ENCODE measurements at regions not wholly inside any gene's neighbourhood (a gene's known extent, or its start where the extent isn't known, plus 50 kb on each side); places are given as distances from the start of the nearest gene placed in this dataset.
"Not testable (repeated sequence)": the region's sequence is repeated elsewhere in the genome, so short reads cannot be mapped to it uniquely, and the experiment has no call there.

DNA sequence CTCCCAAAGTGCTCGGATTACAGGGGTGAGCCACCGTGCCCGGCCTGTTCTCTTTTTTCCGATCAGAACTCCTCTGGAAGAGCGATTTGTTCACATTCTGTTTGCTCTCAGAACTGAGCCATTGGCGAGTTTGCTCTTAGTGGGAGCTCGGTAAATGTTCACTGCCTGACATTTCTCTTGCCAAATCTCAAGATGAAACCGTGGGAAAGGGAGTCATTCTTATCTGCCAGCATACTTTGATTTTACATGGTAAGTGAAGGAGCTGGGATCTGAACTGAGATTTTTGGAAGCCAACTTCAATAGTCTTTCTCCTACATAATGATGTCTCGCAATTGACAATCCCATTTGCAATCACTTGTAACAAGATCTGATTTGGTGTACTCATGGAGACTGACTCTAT lies 445.8 kb upstream of the ISX start:
- no peaks in the 10 kb centered on the region for H3K27me3 ChIP-seq (ENCODE audit: control insufficient read depth in 3 of 3, insufficient read depth in 3 of 3, low read length in 3 of 3)
- no peak overlapping the region for H3K27ac ChIP-seq (ENCODE audit: low read depth in 1 of 3, low read length in 2 of 3)
- no peaks in the 10 kb centered on the region for H3K36me3 ChIP-seq (ENCODE audit: control insufficient read depth in 3 of 3, insufficient read depth in 2 of 3, low read depth in 1 of 3, low read length in 3 of 3)
- no peak overlapping the region for H3K4me3 ChIP-seq (ENCODE audit: low read depth in 1 of 3, low read length in 3 of 3)
- H3K9me3 ChIP-seq (ENCODE audit: control insufficient read depth in 2 of 2, insufficient read depth in 1 of 2, low read depth in 1 of 2, low read length in 1 of 2): no peaks in the 10 kb centered on the region
- DNase-seq (no peak), FAIRE-seq (no peak)
- 86 to 90% (median 86%) methylated on average over 9 of the region's 9 CpGs for WGBS, 3 donors
- no peaks in the 10 kb centered on the region for H3K4me1 ChIP-seq (ENCODE audit: control insufficient read depth in 3 of 3, insufficient read depth in 2 of 3, low read depth in 1 of 3, low read length in 2 of 3)

GRCh38 chr22:34620832-34621231 lies 445.1 kb upstream of the ISX start:
- Histone ChIP-seq H3K27me3 (ENCODE audit: control insufficient read depth in 3 of 3, insufficient read depth in 3 of 3, low read length in 3 of 3) (no peaks in the 10 kb centered on the region), H3K36me3 (ENCODE audit: control insufficient read depth in 3 of 3, insufficient read depth in 2 of 3, low read depth in 1 of 3, low read length in 3 of 3) (no peaks in the 10 kb centered on the region), H3K27ac (ENCODE audit: low read depth in 1 of 3, low read length in 2 of 3) (no peak overlapping the region), H3K4me1 (ENCODE audit: control insufficient read depth in 3 of 3, insufficient read depth in 2 of 3, low read depth in 1 of 3, low read length in 2 of 3) (no peaks in the 10 kb centered on the region), H3K4me3 (ENCODE audit: low read depth in 1 of 3, low read length in 3 of 3) (no peak overlapping the region), H3K9me3 (ENCODE audit: control insufficient read depth in 2 of 2, insufficient read depth in 1 of 2, low read depth in 1 of 2, low read length in 1 of 2) (no peaks in the 10 kb centered on the region)
- no peak for DNase-seq
- WGBS, 3 donors: 82 to 87% (median 87%) methylated on average over 8 of the region's 8 CpGs
- FAIRE-seq: no peak

- 14 to 69% (median 28%) methylated on average over 4 of the region's 4 CpGs for WGBS, 3 donors
- Histone ChIP-seq H3K9me3 (ENCODE audit: control insufficient read depth in 2 of 2, insufficient read depth in 1 of 2, low read depth in 1 of 2, low read length in 1 of 2) (no peaks in the 10 kb centered on the region), H3K4me3 (ENCODE audit: low read depth in 1 of 3, low read length in 3 of 3) (no peak overlapping the region), H3K4me1 (ENCODE audit: control insufficient read depth in 3 of 3, insufficient read depth in 2 of 3, low read depth in 1 of 3, low read length in 2 of 3) (no peaks in the 10 kb centered on the region), H3K36me3 (ENCODE audit: control insufficient read depth in 3 of 3, insufficient read depth in 2 of 3, low read depth in 1 of 3, low read length in 3 of 3) (no peaks in the 10 kb centered on the region), H3K27me3 (ENCODE audit: control insufficient read depth in 3 of 3, insufficient read depth in 3 of 3, low read length in 3 of 3) (no peaks in the 10 kb centered on the region), H3K27ac (ENCODE audit: low read depth in 1 of 3, low read length in 2 of 3) (no peak overlapping the region)
- DNase-seq: peak in 1 of 2 donors; percentile 69
- no peak for FAIRE-seq
Measured at GRCh38 chr22:34622602-34623001, 443.4 kb upstream of the ISX start.

DNA sequence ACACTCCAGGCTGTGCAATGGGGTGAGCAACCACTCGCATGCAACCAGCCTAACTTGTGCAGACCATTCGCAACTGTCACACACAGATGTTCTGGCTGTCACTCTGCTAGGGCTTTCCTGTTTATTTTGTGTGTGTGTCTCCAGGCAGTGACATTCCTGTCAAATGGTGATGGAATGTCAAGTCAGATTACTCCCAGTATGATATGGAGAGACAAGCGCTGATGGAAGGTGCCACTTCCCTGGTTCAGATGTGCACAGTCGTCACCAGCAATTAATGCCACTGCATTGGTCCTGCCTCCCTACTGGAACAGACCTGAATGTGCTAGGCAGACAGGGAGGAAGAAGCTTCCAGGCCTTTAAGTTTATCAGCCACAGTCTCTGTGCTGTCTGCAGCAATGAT lies 442.4 kb upstream of the ISX start:
- Histone ChIP-seq H3K27me3 (ENCODE audit: control insufficient read depth in 3 of 3, insufficient read depth in 3 of 3, low read length in 3 of 3) (no peaks in the 10 kb centered on the region), H3K27ac (ENCODE audit: low read depth in 1 of 3, low read length in 2 of 3) (no peak overlapping the region), H3K4me1 (ENCODE audit: control insufficient read depth in 3 of 3, insufficient read depth in 2 of 3, low read depth in 1 of 3, low read length in 2 of 3) (no peaks in the 10 kb centered on the region), H3K4me3 (ENCODE audit: low read depth in 1 of 3, low read length in 3 of 3) (no peak overlapping the region), H3K9me3 (ENCODE audit: control insufficient read depth in 2 of 2, insufficient read depth in 1 of 2, low read depth in 1 of 2, low read length in 1 of 2) (no peaks in the 10 kb centered on the region), H3K36me3 (ENCODE audit: control insufficient read depth in 3 of 3, insufficient read depth in 2 of 3, low read depth in 1 of 3, low read length in 3 of 3) (no peaks in the 10 kb centered on the region)
- 45 to 78% (median 63%) methylated on average over 4 of the region's 4 CpGs for WGBS, 3 donors
- FAIRE-seq (no peak), DNase-seq (no peak)

GRCh38 chr22:34625892-34626291 lies 440.1 kb upstream of the ISX start:
- not testable (repeated sequence) for H3K9me3 ChIP-seq (ENCODE audit: control insufficient read depth in 2 of 2, insufficient read depth in 1 of 2, low read depth in 1 of 2, low read length in 1 of 2); FAIRE-seq; H3K4me1 ChIP-seq (ENCODE audit: control insufficient read depth in 3 of 3, insufficient read depth in 2 of 3, low read depth in 1 of 3, low read length in 2 of 3); H3K36me3 ChIP-seq (ENCODE audit: control insufficient read depth in 3 of 3, insufficient read depth in 2 of 3, low read depth in 1 of 3, low read length in 3 of 3); DNase-seq; H3K27me3 ChIP-seq (ENCODE audit: control insufficient read depth in 3 of 3, insufficient read depth in 3 of 3, low read length in 3 of 3); H3K4me3 ChIP-seq (ENCODE audit: low read depth in 1 of 3, low read length in 3 of 3); H3K27ac ChIP-seq (ENCODE audit: low read depth in 1 of 3, low read length in 2 of 3)
- WGBS, 3 donors: 87 to 90% methylated on average over 10 to 30 of the region's 30 CpGs; no CpG with 5 or more reads in 1 of the 3 donors

GRCh38 chr22:34638128-34638527 lies 427.8 kb upstream of the ISX start:
- no peaks in the 10 kb centered on the region for H3K4me1 ChIP-seq (ENCODE audit: control insufficient read depth in 3 of 3, insufficient read depth in 2 of 3, low read depth in 1 of 3, low read length in 2 of 3)
- no peaks in the 10 kb centered on the region for H3K9me3 ChIP-seq (ENCODE audit: control insufficient read depth in 2 of 2, insufficient read depth in 1 of 2, low read depth in 1 of 2, low read length in 1 of 2)
- WGBS, 3 donors: 8 to 17% (median 13%) methylated on average over 2 of the region's 2 CpGs
- no peak overlapping the region for H3K4me3 ChIP-seq (ENCODE audit: low read depth in 1 of 3, low read length in 3 of 3)
- H3K27ac ChIP-seq (ENCODE audit: low read depth in 1 of 3, low read length in 2 of 3): no peak overlapping the region
- DNase-seq: no peak
- no peaks in the 10 kb centered on the region for H3K36me3 ChIP-seq (ENCODE audit: control insufficient read depth in 3 of 3, insufficient read depth in 2 of 3, low read depth in 1 of 3, low read length in 3 of 3)
- H3K27me3 ChIP-seq (ENCODE audit: control insufficient read depth in 3 of 3, insufficient read depth in 3 of 3, low read length in 3 of 3): no peaks in the 10 kb centered on the region
- FAIRE-seq: no peak

DNA sequence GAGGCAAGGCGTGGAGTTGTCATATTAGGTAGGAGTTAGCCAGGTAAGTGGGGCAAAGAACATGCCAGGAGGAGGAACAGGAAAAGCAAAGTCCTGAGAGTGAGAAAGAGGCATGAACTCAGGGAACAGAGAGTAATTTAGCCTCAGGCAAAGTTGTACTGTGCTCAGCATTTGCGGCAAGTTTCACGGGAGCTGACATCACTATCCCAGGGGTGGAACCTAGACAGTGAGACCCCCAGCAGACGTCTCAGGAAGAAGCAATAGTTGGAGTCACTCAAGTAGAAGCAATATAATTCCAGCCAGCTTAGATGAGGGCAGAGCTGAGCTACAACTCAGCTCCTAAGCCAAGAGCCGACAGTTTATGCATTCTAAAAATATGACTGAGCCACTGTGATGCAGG lies 426.0 kb upstream of the ISX start:
- DNase-seq: peak in 1 of 2 donors; percentile 19
- no peaks in the 10 kb centered on the region for H3K36me3 ChIP-seq (ENCODE audit: control insufficient read depth in 3 of 3, insufficient read depth in 2 of 3, low read depth in 1 of 3, low read length in 3 of 3)
- H3K27me3 ChIP-seq (ENCODE audit: control insufficient read depth in 3 of 3, insufficient read depth in 3 of 3, low read length in 3 of 3): no peaks in the 10 kb centered on the region
- FAIRE-seq: no peak
- no peak overlapping the region for H3K4me3 ChIP-seq (ENCODE audit: low read depth in 1 of 3, low read length in 3 of 3)
- no peak overlapping the region for H3K27ac ChIP-seq (ENCODE audit: low read depth in 1 of 3, low read length in 2 of 3)
- WGBS, 3 donors: 52 to 75% (median 66%) methylated on average over 5 of the region's 5 CpGs
- H3K4me1 ChIP-seq (ENCODE audit: control insufficient read depth in 3 of 3, insufficient read depth in 2 of 3, low read depth in 1 of 3, low read length in 2 of 3): no peaks in the 10 kb centered on the region
- H3K9me3 ChIP-seq (ENCODE audit: control insufficient read depth in 2 of 2, insufficient read depth in 1 of 2, low read depth in 1 of 2, low read length in 1 of 2): no peaks in the 10 kb centered on the region

DNA sequence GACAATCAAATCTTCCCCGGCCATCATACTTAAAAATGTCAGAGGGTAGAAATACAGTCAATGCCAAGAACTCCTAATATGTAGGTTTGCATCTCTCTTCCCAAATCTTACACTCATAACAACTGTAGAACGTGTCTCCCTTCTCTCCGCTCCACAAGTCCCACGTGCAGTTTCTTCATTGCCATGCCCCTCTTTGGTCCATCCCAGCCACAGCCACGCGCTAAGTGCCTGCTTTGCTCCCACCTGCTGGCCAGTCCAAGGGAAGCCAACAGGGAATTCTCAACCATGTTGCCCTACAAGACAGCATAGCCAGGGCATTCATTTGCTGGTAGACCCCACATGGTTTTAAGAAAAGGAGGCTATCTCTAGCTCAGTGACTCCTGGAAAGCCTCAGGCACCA lies 420.6 kb upstream of the ISX start:
- H3K9me3 ChIP-seq (ENCODE audit: control insufficient read depth in 2 of 2, insufficient read depth in 1 of 2, low read depth in 1 of 2, low read length in 1 of 2): no peaks in the 10 kb centered on the region
- WGBS, 3 donors: 63 to 66% (median 65%) methylated on average over 6 of the region's 6 CpGs
- no peak for DNase-seq
- no peak overlapping the region for H3K27ac ChIP-seq (ENCODE audit: low read depth in 1 of 3, low read length in 2 of 3)
- H3K4me1 ChIP-seq (ENCODE audit: control insufficient read depth in 3 of 3, insufficient read depth in 2 of 3, low read depth in 1 of 3, low read length in 2 of 3): no peaks in the 10 kb centered on the region
- H3K4me3 ChIP-seq (ENCODE audit: low read depth in 1 of 3, low read length in 3 of 3): no peak overlapping the region
- H3K27me3 ChIP-seq (ENCODE audit: control insufficient read depth in 3 of 3, insufficient read depth in 3 of 3, low read length in 3 of 3): no peaks in the 10 kb centered on the region
- H3K36me3 ChIP-seq (ENCODE audit: control insufficient read depth in 3 of 3, insufficient read depth in 2 of 3, low read depth in 1 of 3, low read length in 3 of 3): no peaks in the 10 kb centered on the region
- no peak for FAIRE-seq

- no peak for DNase-seq
- WGBS, 3 donors: 91 to 100% (median 92%) methylated on average over 1 of the region's 1 CpG
- Histone ChIP-seq H3K27ac (ENCODE audit: low read depth in 1 of 3, low read length in 2 of 3) (no peak overlapping the region), H3K27me3 (ENCODE audit: control insufficient read depth in 3 of 3, insufficient read depth in 3 of 3, low read length in 3 of 3) (no peaks in the 10 kb centered on the region), H3K36me3 (ENCODE audit: control insufficient read depth in 3 of 3, insufficient read depth in 2 of 3, low read depth in 1 of 3, low read length in 3 of 3) (no peaks in the 10 kb centered on the region), H3K4me1 (ENCODE audit: control insufficient read depth in 3 of 3, insufficient read depth in 2 of 3, low read depth in 1 of 3, low read length in 2 of 3) (no peaks in the 10 kb centered on the region), H3K9me3 (ENCODE audit: control insufficient read depth in 2 of 2, insufficient read depth in 1 of 2, low read depth in 1 of 2, low read length in 1 of 2) (no peaks in the 10 kb centered on the region), H3K4me3 (ENCODE audit: low read depth in 1 of 3, low read length in 3 of 3) (no peak overlapping the region)
- FAIRE-seq: no peak
Measured at GRCh38 chr22:34669001-34669400, 397.0 kb upstream of the ISX start.
